ENCODE measurements at regions not wholly inside any gene's neighbourhood (a gene's known extent, or its start where the extent isn't known, plus 50 kb on each side); places are given as distances from the start of the nearest gene placed in this dataset.

DNA sequence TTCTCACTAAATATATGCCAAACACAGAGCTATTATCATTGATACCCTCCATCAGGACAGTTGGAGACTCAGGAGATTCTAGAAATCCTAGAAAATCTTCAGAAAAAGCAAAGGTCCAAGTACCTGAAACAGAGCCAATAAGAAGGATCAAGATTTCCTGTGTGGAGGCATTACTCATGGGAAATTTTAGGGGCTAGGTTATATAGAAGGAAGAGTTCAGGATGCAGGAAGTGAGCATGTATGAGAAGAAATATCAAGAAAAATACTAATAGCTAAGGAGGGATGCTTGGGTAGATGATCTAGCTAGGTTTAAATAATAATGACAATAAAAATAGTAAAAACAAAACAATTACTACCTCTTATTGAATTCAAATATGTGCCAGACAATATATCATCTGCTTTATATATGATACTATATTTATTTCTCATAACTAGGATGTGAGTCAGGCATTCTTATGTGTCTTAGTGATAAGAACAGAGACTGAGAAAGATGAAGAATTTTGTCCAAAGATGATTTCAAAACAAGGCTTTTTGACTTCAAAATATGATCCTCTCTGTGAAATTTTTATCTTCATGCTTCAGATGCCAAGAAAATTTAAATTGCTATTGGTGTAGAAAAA is 66.4 kb upstream of the HHIP start:
- no peak for DNase-seq

DNA sequence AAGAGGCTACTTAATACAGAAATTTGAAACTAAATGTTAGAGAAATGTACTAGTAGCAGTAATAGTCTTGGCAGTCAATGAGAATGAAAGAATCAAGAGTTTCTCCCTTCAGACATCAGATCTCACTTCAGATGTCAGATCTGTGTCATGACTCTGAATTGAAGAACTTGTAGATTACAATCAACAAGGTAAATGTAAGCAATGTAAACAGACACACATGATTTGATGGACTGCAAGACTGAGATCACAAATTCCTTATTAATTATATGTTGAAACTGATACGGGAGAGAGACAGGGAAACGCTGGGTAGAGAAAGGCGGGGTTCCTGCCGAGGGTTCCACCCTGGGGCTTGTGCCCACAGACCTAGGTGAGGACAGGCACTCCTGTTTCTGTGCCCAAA is 65.5 kb upstream of the HHIP start:
- no peak for DNase-seq

DNA sequence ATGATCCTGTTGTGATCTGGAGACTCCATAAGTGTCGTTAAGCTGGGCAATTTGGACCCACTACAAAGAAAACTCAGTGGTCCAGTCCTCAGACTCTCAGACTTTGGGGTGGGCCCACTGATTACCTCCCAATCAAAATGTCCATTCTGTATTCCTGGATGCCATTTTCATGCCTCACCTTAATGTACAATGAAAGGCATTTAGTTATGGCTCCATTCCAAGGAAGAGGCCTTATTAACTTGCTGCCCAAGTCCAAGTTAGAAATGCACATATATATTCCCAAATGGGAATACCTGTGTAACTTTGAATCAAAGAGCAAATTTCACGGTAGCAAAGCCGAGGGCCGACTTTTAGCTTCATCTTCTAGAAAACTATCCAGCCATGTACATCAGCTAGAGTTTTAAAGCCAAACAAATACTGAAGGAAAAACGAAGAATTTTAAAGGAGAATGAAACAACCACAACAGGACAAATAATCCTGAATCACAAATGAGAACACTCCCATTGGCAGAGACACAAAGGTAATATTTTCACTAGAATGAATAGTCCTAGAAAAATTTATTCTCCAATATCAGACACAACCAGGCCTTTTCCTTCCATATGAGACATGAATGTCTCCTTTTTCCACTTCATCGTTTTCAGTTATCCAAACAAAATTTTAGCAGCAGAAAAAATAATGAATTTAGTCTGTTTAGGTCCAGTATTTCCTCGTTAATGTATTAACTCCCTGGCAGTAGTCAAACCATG is 63.7 kb upstream of the HHIP start:
- no peak for DNase-seq

DNA sequence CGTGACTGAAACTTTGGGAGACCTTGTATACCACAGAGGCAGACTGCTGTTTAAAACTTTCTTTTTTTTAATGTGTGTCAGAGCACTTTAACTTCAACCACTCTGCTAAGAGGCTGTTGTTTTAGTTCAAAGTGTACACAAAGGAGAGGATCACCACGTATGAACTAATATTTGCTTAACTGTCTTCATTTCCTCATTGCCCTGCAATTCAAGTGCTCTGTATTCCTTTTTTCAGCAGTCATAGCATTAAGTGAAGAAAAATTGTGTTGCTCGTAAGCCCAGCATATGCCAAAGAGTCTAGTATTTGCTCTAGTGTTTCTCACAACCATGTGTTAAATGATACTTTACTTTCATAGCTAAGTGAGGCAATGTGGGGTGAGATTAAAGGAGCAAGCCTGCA is 63.0 kb upstream of the HHIP start:
- DNase-seq = no peak

DNA sequence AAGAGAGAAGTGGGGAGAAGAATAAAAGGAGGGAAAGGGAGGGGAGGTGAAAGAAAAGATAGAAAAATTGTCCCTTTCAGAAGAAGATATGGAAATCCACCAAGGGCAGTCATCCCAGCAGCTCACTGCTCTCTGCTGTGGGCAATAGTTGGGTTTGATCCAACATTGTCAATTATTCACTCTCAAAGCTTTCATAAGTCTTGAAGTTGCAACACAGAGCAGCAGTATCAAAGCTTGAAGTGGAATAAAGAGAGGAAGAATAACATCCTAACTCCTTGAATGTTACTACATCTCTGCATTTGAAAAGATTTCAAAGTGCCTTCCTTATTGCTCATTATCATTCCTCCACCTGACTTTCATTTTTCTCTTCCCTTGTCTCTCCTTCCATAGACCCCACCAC is 62.3 kb upstream of the HHIP start:
- no peak for DNase-seq

DNA sequence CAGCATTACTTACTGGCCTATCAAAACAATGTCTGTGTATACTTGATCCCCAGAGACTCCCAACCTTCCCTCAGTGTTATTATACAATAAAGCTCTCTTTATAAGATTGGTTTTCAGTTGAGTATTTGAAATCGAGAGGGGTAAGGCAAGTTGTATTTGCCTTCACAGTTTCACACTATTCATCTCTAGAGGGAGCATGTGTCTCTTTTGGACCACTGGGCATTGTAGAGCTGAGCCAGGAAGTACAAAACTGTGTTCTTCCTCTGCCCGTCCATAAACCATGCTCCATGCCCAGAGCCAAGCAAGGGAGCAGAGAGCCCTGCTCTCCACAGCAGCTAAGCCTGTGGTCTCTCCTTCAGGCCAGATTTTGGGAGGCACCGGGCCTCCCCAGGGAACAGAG is 61.5 kb upstream of the HHIP start:
- DNase-seq = no peak

DNA sequence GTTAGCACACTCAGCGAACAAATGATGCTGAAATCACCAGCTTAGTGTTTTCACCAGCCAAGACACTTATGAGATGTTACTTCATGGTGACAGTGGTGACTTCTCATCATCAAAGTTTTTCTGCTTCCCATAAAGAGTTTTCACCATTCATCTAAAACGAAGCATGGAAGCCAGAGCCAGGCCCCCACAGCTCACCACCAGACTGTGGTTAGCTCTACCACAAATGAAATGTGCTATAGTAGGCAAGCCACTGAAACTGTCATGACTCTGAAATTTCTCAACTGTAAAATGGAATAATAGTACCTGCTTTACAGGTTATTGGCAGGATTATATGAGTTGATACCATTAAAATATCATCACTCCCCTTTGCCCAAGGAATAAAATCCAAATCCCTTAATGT is 56.4 kb upstream of the HHIP start:
- no peak for DNase-seq

DNA sequence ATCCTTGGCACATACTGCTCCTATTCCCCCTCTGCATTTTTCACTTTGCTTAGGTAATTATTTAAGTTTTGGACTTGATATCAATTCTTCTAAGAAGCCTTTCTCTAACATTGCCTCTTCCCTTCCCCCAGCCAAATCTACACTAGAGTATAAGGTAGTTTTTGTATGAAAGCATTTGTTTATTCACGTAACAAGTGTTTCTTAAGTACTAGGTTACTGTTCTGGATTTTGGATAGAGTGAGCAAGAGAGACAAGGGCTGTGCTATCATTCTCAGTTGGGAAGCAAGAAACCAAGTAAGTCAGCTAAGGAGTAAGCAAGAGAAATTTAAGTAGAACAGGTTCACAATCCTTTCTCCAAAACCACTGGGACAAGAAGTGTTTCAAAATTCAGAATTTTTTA is 55.9 kb upstream of the HHIP start:
- DNase-seq = no peak

DNA sequence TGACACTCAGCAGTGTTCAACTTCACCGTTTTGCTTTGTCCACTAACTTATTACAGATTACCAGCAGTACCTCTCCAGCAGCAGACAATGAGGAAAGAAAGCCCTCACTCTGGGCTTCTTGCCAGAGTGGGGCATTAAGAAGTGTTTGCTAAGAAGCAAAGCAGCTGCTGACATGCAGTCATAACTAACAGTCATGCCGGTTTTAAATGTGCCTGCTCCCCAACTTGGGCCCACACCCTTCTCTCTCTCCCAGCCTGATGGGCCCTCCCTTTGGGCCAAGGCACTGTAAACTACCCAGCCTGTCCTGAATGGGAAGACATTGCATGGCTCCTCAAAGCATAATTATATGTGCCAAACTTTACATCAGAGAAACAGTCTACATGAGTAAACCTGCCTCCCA is 54.6 kb upstream of the HHIP start:
- no peak for DNase-seq

DNA sequence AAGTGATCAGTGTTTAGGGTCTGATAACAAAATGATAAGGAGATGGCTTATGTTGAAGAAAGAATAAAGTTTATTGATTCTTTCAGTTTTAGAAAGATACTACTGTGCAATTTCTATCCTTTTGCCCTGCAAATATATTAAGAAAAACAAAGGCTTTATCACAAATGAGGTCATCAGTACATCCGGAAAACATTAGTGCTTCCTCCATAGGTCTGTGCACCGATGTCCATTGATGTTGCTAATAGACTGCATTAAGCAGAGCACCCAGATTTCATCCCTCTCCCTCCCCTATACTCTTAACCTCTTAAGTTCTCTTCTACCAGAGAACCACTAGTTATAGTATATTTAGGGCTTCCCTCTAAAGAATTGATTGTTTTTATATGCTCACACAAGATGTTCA is 53.7 kb upstream of the HHIP start:
- no peak for DNase-seq

DNA sequence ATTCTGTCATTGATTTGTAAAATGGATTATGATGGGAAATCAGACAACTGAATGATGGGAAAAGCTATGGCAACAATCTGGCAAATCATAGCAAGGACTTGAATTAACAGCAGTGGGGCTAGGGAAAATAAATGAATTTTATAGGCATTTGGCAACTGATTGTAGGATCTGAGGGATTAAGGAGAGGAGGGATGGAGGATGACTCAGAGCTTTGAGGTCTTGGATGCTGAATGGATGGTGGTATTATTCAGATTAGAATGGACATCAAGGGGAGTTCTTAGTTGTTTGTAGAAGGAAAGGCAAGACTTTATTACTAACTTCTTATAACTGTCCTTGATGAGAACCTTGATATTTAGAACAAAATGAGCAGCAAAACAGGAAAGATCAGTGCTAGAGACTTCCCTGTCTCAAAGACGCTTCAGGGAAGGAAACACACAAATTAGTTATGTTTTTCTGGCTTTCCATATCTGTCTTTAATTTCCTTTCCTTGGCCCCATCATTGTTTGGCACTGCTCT is 51.4 kb upstream of the HHIP start:
- DNase-seq = no peak

DNA sequence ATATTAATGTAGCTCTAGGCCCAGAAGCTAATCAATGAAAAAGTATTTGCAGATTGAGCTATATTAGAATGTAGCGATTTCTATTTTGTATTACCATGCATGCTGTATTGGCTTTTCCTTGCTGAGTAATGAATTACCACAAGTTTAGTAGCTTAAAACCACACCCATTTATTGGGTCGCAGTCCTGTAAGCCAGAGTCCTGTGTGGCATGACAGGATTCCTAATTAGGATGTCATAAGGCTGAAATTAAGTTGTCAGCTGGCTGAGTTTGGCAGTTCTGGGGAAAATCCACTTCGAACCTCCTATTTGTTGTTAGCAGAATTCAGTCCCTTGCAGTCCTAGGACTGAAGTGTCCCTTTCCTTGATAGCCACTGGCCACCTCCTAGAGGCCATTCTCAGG is 50.3 kb upstream of the HHIP start:
- no peak for DNase-seq
